Peyer's patch (tissue), 4 donors: ENCODE measurements at regions not wholly inside any gene's neighbourhood (a gene's known extent, or its start where the extent isn't known, plus 50 kb on each side); places are given as distances from the start of the nearest gene placed in this dataset.

Experiments
- DNase-seq, 3 donors: peaks; one replicate each; pipeline ENCODE4 v3.0.0-alpha.2; 2017 to 2019
- H3K27ac ChIP-seq, 4 donors: fragments of 200-600 bp; sonication (generic); one replicate each; pipeline ENCODE4 v1.5.1; 2016 to 2019
- H3K27me3 ChIP-seq, 2 donors: fragments of 200-600 bp; sonication (generic); one replicate each; pipeline ENCODE4 v1.5.1; 2019
- H3K36me3 ChIP-seq, 3 donors: fragments of 200-600 bp; sonication (generic); one replicate each; pipeline ENCODE4 v1.5.1; 2016 to 2019
- H3K4me1 ChIP-seq, 4 donors: fragments of 200-600 bp; sonication (generic); one replicate each; pipeline ENCODE4 v1.5.1; 2016 to 2019
- H3K4me3 ChIP-seq, 4 donors: fragments of 200-600 bp; sonication (generic); 1 replicate in 3 of 4; 2 replicates in 1 of 4; pipeline ENCODE4 v1.5.1; 2016 to 2019; ENCODE audit warnings: mild to moderate bottlenecking in 1 of 4
- H3K9me3 ChIP-seq, 4 donors: fragments of 200-600 bp; sonication (generic); one replicate each; pipeline ENCODE4 v1.5.1; 2016 to 2019; ENCODE audit warnings: mild to moderate bottlenecking in 1 of 4
- POLR2A ChIP-seq, 2 donors: fragments of 450-650 bp; IDR thresholded peaks; one replicate each; pipeline ENCODE4 v1.5.1; 2017; ENCODE audit warnings: antibody characterized with exemption in 2 of 2, mild to moderate bottlenecking in 2 of 2, moderate library complexity in 2 of 2
- TF ChIP-seq, protein P1 (sequence below), 6 experiments: fragments of 450-650 bp in 4 of 6; fragments of 200-600 bp in 2 of 6; sonication (generic) in 1 of 6; IDR thresholded peaks; one replicate each; pipeline ENCODE4 v1.5.1; 2017 to 2019; ENCODE audit warnings: antibody characterized with exemption in 6 of 6, mild to moderate bottlenecking in 3 of 6, moderate library complexity in 1 of 6

DNA sequence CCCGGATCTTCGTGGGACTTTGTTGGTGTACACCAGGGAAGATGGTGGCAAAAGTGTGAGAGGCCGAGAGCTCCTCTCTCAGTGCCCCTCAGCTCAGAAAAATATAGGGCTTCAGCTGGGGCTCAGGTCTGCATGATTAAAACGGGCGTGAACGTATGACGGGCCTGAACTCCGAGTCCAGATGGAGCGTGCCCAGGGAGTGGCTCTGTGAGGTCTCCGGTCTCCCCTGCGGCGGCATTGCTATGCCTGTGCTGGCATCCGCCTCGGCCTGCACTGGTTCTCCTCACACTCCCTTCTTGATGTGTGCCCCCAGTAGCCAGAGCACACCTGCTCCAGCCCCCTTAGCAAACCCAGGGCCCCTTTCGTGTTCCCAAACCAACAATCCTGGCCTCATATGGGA is 82.0 kb downstream of the TEX29 start:
- Histone ChIP-seq H3K36me3 (no peaks in the 10 kb centered on the region), H3K27me3 (no peaks in the 10 kb centered on the region), H3K4me1 (no peaks in the 10 kb centered on the region), H3K9me3 (no peaks in the 10 kb centered on the region), H3K4me3 (no peak overlapping the region), H3K27ac (no peak overlapping the region)
- DNase-seq, result peak in 1 of 3 donors; percentile 20
- TF ChIP-seq POLR2A (IDR thresholded peaks at IDR 0.05), result no peak
- TF ChIP-seq, protein P1, sequence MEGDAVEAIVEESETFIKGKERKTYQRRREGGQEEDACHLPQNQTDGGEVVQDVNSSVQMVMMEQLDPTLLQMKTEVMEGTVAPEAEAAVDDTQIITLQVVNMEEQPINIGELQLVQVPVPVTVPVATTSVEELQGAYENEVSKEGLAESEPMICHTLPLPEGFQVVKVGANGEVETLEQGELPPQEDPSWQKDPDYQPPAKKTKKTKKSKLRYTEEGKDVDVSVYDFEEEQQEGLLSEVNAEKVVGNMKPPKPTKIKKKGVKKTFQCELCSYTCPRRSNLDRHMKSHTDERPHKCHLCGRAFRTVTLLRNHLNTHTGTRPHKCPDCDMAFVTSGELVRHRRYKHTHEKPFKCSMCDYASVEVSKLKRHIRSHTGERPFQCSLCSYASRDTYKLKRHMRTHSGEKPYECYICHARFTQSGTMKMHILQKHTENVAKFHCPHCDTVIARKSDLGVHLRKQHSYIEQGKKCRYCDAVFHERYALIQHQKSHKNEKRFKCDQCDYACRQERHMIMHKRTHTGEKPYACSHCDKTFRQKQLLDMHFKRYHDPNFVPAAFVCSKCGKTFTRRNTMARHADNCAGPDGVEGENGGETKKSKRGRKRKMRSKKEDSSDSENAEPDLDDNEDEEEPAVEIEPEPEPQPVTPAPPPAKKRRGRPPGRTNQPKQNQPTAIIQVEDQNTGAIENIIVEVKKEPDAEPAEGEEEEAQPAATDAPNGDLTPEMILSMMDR (IDR thresholded peaks at IDR 0.05), result no peak

DNA sequence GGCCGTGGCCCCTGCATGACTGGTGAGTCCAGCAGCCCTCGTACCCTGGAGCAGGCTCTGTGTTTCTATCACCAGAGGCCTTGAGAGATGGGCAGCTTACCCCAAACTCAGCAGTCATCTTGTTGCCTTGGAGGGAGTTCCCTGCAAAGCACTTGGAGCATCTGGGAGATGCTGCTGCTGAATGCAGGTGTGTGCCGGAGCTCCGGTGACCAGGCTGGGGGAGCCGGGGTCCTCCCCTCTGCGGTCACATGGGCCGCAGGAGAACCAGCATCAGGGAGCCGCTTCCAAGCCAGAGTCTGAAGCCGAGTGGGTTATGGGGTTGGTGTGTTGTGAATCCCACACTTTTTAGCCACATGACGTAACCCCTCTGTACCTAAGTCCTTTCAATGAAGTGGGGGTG is 82.8 kb downstream of the TEX29 start:
- TF ChIP-seq, protein P1 (IDR thresholded peaks at IDR 0.05), result no peak
- no peak for TF ChIP-seq POLR2A (IDR thresholded peaks at IDR 0.05)
- H3K36me3 ChIP-seq, result no peaks in the 10 kb centered on the region
- no peak overlapping the region for H3K4me3 ChIP-seq
- no peak overlapping the region for H3K27ac ChIP-seq
- H3K9me3 ChIP-seq, result no peaks in the 10 kb centered on the region
- no peaks in the 10 kb centered on the region for H3K27me3 ChIP-seq
- H3K4me1 ChIP-seq, result no peaks in the 10 kb centered on the region
- DNase-seq, result peak in 1 of 3 donors; percentile 30

DNA sequence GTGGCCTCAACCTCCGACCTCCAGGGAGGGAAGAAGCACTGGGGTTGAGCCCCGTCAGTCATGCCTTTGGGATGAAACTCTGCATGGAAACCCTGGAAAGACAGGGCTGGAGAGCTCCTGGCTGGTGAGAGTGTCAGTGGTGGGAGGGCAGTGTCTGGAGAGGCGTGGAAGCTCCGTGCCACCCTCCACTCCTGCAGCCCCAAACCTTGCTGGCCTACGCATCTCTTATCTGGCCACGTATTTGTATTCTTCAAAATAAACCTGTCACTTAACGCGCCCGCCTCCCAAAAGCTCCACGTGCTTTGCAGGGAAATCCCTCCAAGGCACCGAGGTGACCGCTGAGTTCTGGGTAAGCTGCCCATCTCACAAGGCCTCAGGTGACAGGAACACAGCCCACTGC is 84.3 kb downstream of the TEX29 start:
- H3K9me3 ChIP-seq, result no peaks in the 10 kb centered on the region
- no peak for DNase-seq
- H3K4me1 ChIP-seq, result no peaks in the 10 kb centered on the region
- no peak overlapping the region for H3K4me3 ChIP-seq
- H3K36me3 ChIP-seq, result no peaks in the 10 kb centered on the region
- no peak overlapping the region for H3K27ac ChIP-seq
- H3K27me3 ChIP-seq, result no peaks in the 10 kb centered on the region
- TF ChIP-seq POLR2A (IDR thresholded peaks at IDR 0.05), result no peak
- TF ChIP-seq, protein P1 (IDR thresholded peaks at IDR 0.05), result no peak

DNA sequence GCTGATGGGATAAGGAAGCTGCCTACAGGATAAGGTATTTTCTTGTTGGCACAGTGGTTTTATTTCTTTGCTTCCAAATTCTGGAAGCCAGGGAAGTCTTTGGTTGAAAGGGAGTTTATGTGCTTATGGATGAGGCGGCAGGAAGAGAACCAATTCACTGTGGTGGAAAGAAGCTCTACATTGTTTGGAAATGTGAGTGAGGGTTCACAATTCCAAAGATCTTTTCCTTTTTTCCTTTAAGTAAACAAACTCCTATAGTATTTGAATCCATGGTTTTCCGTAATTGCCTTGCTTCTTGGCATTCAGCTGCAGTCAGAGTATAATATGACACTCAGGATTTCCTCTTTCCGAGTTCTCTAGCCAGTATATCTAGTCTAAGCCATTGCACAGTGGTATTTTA is 86.2 kb downstream of the TEX29 start:
- DNase-seq, result no peak
- no peak overlapping the region for H3K4me3 ChIP-seq
- TF ChIP-seq POLR2A (IDR thresholded peaks at IDR 0.05), result no peak
- TF ChIP-seq, protein P1 (IDR thresholded peaks at IDR 0.05), result no peak
- no peaks in the 10 kb centered on the region for H3K36me3 ChIP-seq
- no peaks in the 10 kb centered on the region for H3K4me1 ChIP-seq
- no peaks in the 10 kb centered on the region for H3K27me3 ChIP-seq
- H3K9me3 ChIP-seq, result no peaks in the 10 kb centered on the region
- no peak overlapping the region for H3K27ac ChIP-seq

DNA sequence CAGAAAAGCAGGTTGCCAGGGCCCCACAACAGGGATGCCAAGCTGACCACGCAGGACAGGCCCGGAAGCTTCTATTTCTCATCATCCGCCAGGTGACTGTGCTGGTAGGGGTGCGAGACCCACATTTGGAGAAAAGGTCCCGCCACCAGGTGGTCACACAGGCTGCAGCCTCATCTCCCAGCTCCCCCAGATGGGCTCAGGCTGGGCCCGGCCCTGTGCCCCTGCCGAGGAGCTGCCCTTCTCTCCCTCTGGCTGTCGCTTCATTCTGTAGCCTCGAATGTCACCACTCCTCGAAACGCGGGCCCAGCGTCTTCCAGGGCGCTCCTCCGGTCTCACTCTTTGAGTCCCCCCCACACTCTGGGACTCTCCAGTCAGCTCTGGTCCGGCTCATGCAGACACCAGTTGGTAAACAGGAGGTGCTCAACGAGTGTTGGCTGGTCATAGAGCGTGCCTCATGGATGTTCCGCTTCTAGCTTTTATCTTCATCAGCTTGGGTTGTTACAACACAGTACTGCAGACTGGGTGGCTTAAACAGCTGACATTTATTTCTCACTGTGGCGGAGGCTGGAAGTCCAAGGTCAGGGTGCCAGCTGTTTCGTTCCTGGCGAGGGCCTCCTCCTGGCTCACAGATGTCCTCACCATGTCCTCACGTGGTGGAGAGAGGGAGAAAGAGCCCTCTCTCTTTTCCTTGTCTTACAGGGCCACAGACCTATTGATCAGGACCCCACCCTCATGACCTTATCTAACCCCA is 87.1 kb downstream of the TEX29 start:
- no peaks in the 10 kb centered on the region for H3K27me3 ChIP-seq
- TF ChIP-seq POLR2A (IDR thresholded peaks at IDR 0.05), result no peak
- TF ChIP-seq, protein P1 (IDR thresholded peaks at IDR 0.05), result no peak

More for the DNA sequence above, 87.1 kb downstream of the TEX29 start:
- no peak overlapping the region for H3K27ac ChIP-seq
- no peaks in the 10 kb centered on the region for H3K4me1 ChIP-seq
- no peaks in the 10 kb centered on the region for H3K9me3 ChIP-seq
- no peak for DNase-seq
- H3K36me3 ChIP-seq, result no peaks in the 10 kb centered on the region
- no peak overlapping the region for H3K4me3 ChIP-seq
